GM06990 (cell line): ENCODE measurements at regions not wholly inside any gene's neighbourhood (a gene's known extent, or its start where the extent isn't known, plus 50 kb on each side); places are given as distances from the start of the nearest gene placed in this dataset.

Experiments used
- DNase-seq: peaks from one replicate; pipeline ENCODE4 v3.0.0-alpha.2; 2011; ENCODE audit not compliant: insufficient read length; ENCODE audit errors: extremely low read depth
- H3K27me3 ChIP-seq: replicated peaks from 2 replicates; pipeline ENCODE4 v1.6.0; 2011; ENCODE audit warnings: low read length; ENCODE audit not compliant: control insufficient read depth, insufficient read depth
- H3K36me3 ChIP-seq: 2 replicates; pipeline ENCODE4 v1.5.1; 2011; ENCODE audit warnings: low read length; ENCODE audit not compliant: control insufficient read depth, insufficient read depth
- H3K4me3 ChIP-seq: replicated peaks from 2 replicates; pipeline ENCODE4 v1.5.1; 2011; ENCODE audit warnings: low read depth, mild to moderate bottlenecking, control low read depth, low read length
- CTCF ChIP-seq: IDR thresholded peaks from 2 replicates; pipeline ENCODE4 v1.5.1; 2011; ENCODE audit warnings: low read length, control low read depth, mild to moderate bottlenecking, inconsistent platforms; ENCODE audit not compliant: insufficient read depth, poor library complexity, severe bottlenecking

GRCh38 chr3:144407335-144407734 lies 435.7 kb downstream of the DIPK2A start:
- DNase-seq = no peak
- no peaks in the 10 kb centered on the region for H3K36me3 ChIP-seq
- TF ChIP-seq CTCF = no peak
- no peak overlapping the region for H3K4me3 ChIP-seq
- H3K27me3 ChIP-seq = no peaks in the 10 kb centered on the region

GRCh38 chr3:144409319-144409718 lies 437.7 kb downstream of the DIPK2A start:
- no peak for TF ChIP-seq CTCF
- DNase-seq = no peak
- Histone ChIP-seq H3K4me3 (no peak overlapping the region), H3K36me3 (no peaks in the 10 kb centered on the region), H3K27me3 (no peaks in the 10 kb centered on the region)

GRCh38 chr3:144413068-144413467 lies 441.4 kb downstream of the DIPK2A start:
- no peaks in the 10 kb centered on the region for H3K27me3 ChIP-seq
- DNase-seq = no peak
- TF ChIP-seq CTCF = no peak
- H3K4me3 ChIP-seq = no peak overlapping the region
- H3K36me3 ChIP-seq = no peaks in the 10 kb centered on the region

- Histone ChIP-seq H3K4me3 (no peak overlapping the region), H3K36me3 (no peaks in the 10 kb centered on the region), H3K27me3 (no peaks in the 10 kb centered on the region)
- TF ChIP-seq CTCF = no peak
- no peak for DNase-seq
Measured at GRCh38 chr3:144415492-144415891, 443.9 kb downstream of the DIPK2A start.

- Histone ChIP-seq H3K4me3 (no peak overlapping the region), H3K36me3 (no peaks in the 10 kb centered on the region), H3K27me3 (no peaks in the 10 kb centered on the region)
- no peak for DNase-seq
- TF ChIP-seq CTCF = no peak
Measured at GRCh38 chr3:144424606-144425005, 453.0 kb downstream of the DIPK2A start.

- TF ChIP-seq CTCF = no peak
- Histone ChIP-seq H3K4me3 (no peak overlapping the region), H3K36me3 (no peaks in the 10 kb centered on the region), H3K27me3 (no peaks in the 10 kb centered on the region)
- no peak for DNase-seq
Measured at GRCh38 chr3:144426366-144426765, 454.7 kb downstream of the DIPK2A start.
